Ishikawa (cell line): ENCODE measurements at regions not wholly inside any gene's neighbourhood (a gene's known extent, or its start where the extent isn't known, plus 50 kb on each side); places are given as distances from the start of the nearest gene placed in this dataset.

ENCODE experiments used
- CEBPB ChIP-seq: IDR thresholded peaks from 2 replicates; pipeline ENCODE4 v1.6.1; 2012
- CREB1 ChIP-seq: IDR thresholded peaks from 2 replicates; pipeline ENCODE4 v1.6.1; 2012; ENCODE audit warnings: low read depth
- EGR1 ChIP-seq: IDR thresholded peaks from 2 replicates; pipeline ENCODE4 v1.6.1; 2012
- EP300 ChIP-seq: IDR thresholded peaks from 2 replicates; pipeline ENCODE4 v1.6.1; 2012; ENCODE audit warnings: borderline replicate concordance
- FOXM1 ChIP-seq: IDR thresholded peaks from 2 replicates; pipeline ENCODE4 v1.6.1; 2012; ENCODE audit warnings: low read depth, borderline replicate concordance
- NFIC ChIP-seq: IDR thresholded peaks from 2 replicates; pipeline ENCODE4 v1.6.1; 2012
- RAD21 ChIP-seq: IDR thresholded peaks from 2 replicates; pipeline ENCODE4 v1.6.1; 2012; ENCODE audit warnings: low read depth
- TAF1 ChIP-seq: IDR thresholded peaks from 2 replicates; pipeline ENCODE4 v1.6.1; 2012; ENCODE audit warnings: low read depth, mild to moderate bottlenecking
- TCF12 ChIP-seq: IDR thresholded peaks from 2 replicates; pipeline ENCODE4 v1.6.1; 2012; ENCODE audit warnings: low read depth
- TEAD4 ChIP-seq: IDR thresholded peaks from 2 replicates; pipeline ENCODE4 v1.6.1; 2012
- YY1 ChIP-seq: IDR thresholded peaks from 2 replicates; pipeline ENCODE4 v1.6.1; 2012; ENCODE audit warnings: low read depth
- ZBTB7A ChIP-seq: IDR thresholded peaks from 2 replicates; pipeline ENCODE4 v1.6.1; 2012; ENCODE audit warnings: low read depth
- TF ChIP-seq, protein P1 (sequence below): IDR thresholded peaks from 2 replicates; pipeline ENCODE4 v1.6.1; 2012
- TF ChIP-seq, protein P2 (sequence below): IDR thresholded peaks from 2 replicates; pipeline ENCODE4 v1.6.1; 2012; ENCODE audit warnings: low read depth, mild to moderate bottlenecking
- TF ChIP-seq, protein P3 (sequence below): IDR thresholded peaks from 2 replicates; pipeline ENCODE4 v1.6.1; 2012

DNA sequence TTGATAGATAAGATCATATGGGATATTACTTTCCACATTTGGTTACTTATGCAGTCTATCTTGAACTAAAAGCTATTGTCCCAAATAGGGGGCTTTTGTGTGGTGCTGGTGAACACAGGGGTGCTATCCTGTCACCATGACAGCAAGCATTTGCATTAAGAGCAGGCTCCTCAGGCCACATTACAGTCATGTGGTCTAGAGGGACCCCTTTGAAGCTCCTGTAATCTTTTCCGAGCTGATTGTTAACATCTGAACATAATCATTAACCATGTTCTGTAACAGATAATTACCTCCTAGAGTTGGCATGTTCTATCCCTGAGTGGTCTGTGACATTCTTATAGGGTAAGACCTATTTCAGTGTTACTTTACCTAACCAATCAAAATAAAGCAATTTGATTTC lies 178.8 kb downstream of the KTN1 start:
- TF ChIP-seq ZBTB7A (no peak), NFIC (no peak), EGR1 (no peak), CREB1 (no peak), YY1 (no peak)
- TF ChIP-seq, protein P1, sequence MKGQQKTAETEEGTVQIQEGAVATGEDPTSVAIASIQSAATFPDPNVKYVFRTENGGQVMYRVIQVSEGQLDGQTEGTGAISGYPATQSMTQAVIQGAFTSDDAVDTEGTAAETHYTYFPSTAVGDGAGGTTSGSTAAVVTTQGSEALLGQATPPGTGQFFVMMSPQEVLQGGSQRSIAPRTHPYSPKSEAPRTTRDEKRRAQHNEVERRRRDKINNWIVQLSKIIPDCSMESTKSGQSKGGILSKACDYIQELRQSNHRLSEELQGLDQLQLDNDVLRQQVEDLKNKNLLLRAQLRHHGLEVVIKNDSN = no peak

DNA sequence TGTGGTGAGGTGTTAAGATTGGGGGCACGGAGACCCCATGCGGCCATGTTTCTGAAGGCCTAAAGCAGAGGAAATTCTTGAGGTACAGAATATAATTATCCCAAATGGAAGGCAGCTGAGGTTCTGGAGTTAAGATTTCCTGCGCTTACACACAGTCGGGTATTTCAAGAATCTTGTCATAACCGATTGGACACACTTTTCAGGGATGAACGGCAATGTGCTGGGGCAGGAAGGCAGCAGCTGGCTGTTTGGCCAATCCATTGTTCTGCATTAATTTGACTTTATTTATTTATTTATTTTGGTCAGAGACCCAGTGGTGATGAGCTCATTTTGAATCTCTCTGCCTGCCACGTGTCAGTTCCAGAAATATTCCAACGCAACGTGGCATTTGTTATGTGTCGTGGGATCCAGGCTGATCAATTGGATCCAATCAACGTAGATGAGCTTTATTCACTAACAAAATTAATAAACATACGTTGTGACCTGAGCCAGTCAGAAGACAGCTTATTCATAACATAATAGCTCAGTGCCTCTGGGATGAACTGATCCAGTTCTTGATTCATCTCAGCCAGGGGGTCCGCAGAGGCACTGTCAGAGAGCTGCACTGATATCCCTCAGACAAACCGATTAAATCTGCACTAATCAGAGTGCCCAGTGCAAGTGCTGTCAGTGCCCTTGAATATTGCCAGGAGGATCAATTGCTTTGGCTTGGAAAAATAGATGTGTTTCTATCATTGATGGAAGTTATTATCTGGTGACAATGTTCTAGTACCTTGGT lies 181.0 kb downstream of the KTN1 start:
- TF ChIP-seq CEBPB (no peak), ZBTB7A (no peak), RAD21 (no peak), TEAD4 (no peak), YY1 (no peak)

DNA sequence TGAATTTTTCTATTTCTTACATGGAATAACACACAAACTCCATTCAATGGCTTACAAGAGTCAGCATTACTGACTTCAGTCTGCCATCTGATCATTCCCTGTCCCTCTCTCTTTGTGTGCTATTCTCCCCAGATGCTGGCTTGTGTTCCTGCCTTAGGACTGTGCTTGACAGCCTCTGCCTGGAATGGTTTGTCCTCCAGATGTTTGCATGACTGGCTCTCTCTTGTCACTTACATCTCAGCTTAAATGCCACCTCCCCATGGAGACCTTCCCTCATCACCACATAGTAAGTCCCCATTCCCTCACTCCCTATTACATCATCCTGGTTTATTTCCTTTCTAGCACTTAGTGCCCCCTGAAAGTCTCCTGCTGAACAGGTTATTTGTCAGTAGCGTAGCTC lies 181.6 kb downstream of the KTN1 start:
- no peak for TF ChIP-seq NFIC
- no peak for TF ChIP-seq TEAD4

DNA sequence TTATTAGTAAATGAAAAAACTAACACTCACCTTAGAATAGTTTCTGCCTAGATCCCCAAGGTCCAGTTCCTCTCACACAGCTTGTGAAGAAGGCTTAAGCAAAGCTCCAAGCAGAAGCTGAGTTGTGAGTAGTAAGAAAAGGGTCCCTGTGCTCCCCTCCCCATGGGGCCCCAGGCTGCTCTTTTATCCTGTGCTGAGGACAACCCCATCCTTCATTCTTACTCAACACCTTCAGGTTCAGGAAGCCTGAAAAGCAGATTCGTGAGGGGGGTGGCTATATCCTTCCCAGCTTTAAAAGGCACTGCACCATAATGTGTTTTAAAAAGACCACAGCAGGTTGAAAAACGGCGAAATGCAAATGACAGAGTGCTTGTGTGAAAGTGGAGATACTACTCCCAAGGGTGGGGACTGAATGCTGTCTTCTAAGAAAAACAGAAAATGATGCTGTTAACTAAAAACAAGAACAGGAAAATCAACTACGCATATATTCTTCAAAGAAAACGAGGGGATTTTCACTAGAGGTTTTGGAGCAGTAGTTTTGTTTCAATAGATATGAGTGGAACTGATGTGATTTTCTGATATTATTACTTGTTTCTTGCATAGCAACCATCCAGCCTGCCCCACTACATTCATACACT lies 182.7 kb downstream of the KTN1 start:
- TF ChIP-seq EP300 = no peak
- no peak for TF ChIP-seq TEAD4
- TF ChIP-seq YY1 = no peak
- TF ChIP-seq RAD21 = no peak
- no peak for TF ChIP-seq NFIC
- TF ChIP-seq TAF1 = no peak
- no peak for TF ChIP-seq CEBPB
- TF ChIP-seq, protein P1 = no peak

DNA sequence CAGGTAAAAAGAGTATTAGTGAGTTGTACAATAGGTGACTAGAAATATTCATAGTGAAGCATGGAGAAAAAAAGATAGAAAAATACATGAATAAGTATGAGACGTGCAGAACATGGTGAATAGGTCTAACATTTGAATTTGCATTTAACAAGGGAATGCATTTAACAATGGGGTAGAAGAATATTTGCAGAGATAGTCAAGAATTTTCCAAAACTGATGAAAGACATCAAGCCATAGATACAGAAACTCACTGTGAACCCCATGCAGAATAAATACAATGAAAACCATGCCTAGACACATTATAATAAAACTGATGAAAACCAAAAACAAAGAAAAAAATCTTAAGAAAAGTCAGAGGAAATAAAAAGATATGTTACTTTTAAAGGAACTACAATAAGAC lies 184.8 kb downstream of the KTN1 start:
- TF ChIP-seq TCF12 (no peak), CREB1 (no peak), EGR1 (no peak), TEAD4 (no peak), YY1 (no peak), RAD21 (no peak)
- TF ChIP-seq, protein P2, sequence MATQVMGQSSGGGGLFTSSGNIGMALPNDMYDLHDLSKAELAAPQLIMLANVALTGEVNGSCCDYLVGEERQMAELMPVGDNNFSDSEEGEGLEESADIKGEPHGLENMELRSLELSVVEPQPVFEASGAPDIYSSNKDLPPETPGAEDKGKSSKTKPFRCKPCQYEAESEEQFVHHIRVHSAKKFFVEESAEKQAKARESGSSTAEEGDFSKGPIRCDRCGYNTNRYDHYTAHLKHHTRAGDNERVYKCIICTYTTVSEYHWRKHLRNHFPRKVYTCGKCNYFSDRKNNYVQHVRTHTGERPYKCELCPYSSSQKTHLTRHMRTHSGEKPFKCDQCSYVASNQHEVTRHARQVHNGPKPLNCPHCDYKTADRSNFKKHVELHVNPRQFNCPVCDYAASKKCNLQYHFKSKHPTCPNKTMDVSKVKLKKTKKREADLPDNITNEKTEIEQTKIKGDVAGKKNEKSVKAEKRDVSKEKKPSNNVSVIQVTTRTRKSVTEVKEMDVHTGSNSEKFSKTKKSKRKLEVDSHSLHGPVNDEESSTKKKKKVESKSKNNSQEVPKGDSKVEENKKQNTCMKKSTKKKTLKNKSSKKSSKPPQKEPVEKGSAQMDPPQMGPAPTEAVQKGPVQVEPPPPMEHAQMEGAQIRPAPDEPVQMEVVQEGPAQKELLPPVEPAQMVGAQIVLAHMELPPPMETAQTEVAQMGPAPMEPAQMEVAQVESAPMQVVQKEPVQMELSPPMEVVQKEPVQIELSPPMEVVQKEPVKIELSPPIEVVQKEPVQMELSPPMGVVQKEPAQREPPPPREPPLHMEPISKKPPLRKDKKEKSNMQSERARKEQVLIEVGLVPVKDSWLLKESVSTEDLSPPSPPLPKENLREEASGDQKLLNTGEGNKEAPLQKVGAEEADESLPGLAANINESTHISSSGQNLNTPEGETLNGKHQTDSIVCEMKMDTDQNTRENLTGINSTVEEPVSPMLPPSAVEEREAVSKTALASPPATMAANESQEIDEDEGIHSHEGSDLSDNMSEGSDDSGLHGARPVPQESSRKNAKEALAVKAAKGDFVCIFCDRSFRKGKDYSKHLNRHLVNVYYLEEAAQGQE = no peak

DNA sequence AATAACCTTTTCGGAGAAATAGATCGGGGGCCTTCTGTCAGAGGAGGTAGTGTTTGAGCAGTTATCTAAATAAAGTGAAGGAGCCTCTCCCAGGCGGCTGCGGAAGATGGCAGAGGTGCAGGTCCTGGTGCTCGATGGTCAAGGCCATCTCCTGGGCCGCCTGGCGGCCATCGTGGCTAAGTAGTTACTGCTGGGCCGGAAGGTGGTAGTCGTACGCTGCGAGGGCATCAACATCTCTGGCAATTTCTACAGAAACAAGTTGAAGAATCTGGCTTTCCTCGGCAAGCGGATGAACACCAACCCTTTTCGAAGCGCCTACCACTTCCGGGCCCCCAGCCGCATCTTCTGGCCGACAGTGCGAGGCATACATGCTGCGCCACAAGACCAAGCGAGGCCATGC lies 186.1 kb downstream of the KTN1 start:
- TF ChIP-seq YY1 = no peak
- no peak for TF ChIP-seq CEBPB
- no peak for TF ChIP-seq TCF12
- no peak for TF ChIP-seq EP300
- TF ChIP-seq EGR1 = no peak
- no peak for TF ChIP-seq CREB1
- TF ChIP-seq, protein P2 = no peak
- no peak for TF ChIP-seq TEAD4
- no peak for TF ChIP-seq RAD21
- TF ChIP-seq ZBTB7A = no peak
- no peak for TF ChIP-seq NFIC
- TF ChIP-seq, protein P3, sequence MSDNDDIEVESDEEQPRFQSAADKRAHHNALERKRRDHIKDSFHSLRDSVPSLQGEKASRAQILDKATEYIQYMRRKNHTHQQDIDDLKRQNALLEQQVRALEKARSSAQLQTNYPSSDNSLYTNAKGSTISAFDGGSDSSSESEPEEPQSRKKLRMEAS = no peak
- TF ChIP-seq, protein P1 = no peak

DNA sequence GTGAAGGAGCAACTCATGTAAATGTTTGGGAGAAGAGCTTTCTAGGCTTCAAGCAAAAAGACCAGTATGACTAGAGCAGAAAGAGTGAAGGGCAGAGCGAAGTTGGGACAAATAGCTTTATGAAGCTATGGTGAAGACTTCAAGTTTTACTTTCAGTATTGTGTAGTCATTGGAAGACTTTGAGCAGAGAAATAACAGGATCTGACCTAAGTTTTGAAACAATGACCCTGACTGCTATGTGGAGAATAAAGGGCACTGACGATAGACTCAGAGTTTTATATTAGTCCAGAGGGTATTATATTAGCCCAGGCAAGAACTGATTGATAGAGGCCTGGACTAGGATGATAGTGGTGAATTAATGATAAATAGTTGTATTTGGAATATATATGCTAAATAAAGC lies 187.3 kb downstream of the KTN1 start:
- TF ChIP-seq YY1 (no peak), NFIC (no peak), CEBPB (no peak), EGR1 (no peak), CREB1 (no peak), EP300 (no peak), TAF1 (no peak), ZBTB7A (no peak), FOXM1 (no peak), RAD21 (no peak)
- TF ChIP-seq, protein P2 = no peak
- TF ChIP-seq, protein P1 = no peak
- TF ChIP-seq, protein P3 = no peak
